Renal cortical epithelial cell (primary cell): ENCODE measurements at regions not wholly inside any gene's neighbourhood (a gene's known extent, or its start where the extent isn't known, plus 50 kb on each side); places are given as distances from the start of the nearest gene placed in this dataset.

Experiments used
- DNase-seq: peaks from one replicate; pipeline ENCODE4 v3.0.0-alpha.2; 2011; ENCODE audit warnings: low read depth

DNA sequence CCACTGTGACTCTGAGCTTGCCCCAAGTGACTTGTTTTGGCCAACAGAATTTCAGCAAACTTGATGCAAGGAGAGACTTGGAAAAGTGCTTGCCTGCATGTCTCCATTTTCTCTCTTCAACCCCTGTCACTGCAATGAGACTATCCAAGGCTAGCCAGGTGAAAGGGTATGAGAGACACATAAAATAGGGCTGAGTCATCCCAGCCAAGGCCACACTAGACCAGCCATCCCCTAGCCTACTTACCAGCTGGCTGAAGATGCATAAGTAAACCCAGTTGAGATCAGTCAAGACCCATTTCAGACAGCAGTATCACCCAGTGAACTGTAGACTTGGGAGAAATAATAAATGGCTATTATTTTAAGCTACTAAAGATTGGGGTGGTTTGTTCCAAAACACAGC is 52.9 kb upstream of the VLDLR start:
- peak; percentile 36 for DNase-seq

GRCh38 chr9:2570615-2571479 is 50.7 kb upstream of the VLDLR start:
- peak; percentile 87 for DNase-seq
